G401 (cell line): ENCODE measurements at regions not wholly inside any gene's neighbourhood (a gene's known extent, or its start where the extent isn't known, plus 50 kb on each side); places are given as distances from the start of the nearest gene placed in this dataset.
"Not testable (repeated sequence)": the region's sequence is repeated elsewhere in the genome, so short reads cannot be mapped to it uniquely, and the experiment has no call there.

Source experiments
- DNase-seq: peaks from one replicate; pipeline ENCODE4 v3.0.0-alpha.2; 2015; ENCODE audit warnings: low spot score
- in situ Hi-C: cut with HindIII; loops from 2 replicates; pipeline ENCODE4 v1.10.0; 2016; ENCODE audit warnings: low sequenced_read_pairs, mixed read lengths

DNA sequence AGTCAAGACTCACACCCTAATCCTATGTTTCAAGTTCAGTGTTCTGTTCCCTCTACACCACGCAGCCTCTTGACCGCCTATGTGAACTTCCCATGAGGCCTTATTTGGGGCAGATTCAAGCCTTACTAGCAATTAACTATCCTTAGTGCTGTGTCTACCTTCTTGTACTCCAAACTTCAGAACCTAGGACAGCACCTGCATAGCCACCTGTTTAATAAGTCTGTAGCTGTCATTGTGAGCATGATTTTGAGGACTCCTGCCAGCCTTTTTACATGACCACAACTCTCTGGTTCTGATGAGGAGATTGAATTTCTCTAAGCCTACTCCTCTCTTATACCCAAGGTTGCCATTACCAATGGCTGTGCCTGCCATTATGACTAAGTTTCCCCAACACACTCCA, 50.8 kb upstream of the PCSK1 start:
- in situ Hi-C loops: no loop called here
- DNase-seq: no peak

GRCh38 chr5:96487859-96488258, 54.8 kb upstream of the PCSK1 start:
- DNase-seq: no peak
- in situ Hi-C loops: no loop called here

DNA sequence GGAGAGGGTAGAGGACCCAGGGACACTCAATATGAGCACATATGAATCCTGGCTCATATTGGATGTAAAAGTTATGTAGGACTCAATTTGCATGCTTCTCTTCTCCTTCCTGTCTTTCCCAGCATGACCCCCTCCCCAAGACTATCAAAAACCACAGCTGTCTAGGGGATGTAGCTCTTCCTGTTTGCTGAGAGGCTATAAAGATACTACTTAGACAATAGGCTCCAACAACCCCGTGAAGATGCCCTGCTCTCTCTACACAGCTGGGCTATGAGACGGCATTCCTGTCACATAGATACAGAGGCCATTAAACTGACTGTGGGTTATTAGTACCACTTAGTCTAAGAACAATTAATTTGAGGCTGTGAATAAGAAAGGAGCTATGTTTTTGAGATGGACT, 56.5 kb upstream of the PCSK1 start:
- DNase-seq: no peak
- in situ Hi-C loops: no loop called here

DNA sequence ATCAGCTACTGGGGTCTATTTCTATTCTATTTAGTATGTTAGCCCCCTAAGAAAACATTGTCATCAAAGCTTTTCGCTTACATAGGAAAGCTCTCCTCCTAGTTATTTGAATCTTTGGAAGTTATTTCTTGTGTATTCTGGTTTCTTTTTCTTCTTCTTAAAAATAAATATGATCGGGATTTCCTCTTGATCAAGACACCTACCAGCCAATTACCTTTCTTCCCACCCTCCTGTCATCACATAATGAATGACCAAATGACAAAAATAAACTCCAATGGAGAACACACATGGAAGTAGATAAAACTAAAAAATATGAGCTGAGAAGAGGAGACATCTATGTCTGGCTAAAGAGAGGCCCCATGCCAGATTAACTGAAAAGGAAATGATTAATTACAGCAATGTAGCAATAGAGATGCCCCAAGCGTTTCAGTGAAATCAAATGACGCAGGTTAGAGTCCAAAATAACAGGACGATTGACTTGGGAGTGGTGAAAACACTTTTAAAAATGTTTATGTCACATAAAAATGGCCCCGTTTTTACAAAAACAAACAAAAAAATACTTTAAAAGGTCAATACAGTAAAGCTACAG, 59.5 kb upstream of the PCSK1 start:
- no peak for DNase-seq
- in situ Hi-C loops: no loop called here

GRCh38 chr5:96493219-96493790, 60.3 kb upstream of the PCSK1 start:
- DNase-seq: no peak
- in situ Hi-C loops: no loop called here

DNA sequence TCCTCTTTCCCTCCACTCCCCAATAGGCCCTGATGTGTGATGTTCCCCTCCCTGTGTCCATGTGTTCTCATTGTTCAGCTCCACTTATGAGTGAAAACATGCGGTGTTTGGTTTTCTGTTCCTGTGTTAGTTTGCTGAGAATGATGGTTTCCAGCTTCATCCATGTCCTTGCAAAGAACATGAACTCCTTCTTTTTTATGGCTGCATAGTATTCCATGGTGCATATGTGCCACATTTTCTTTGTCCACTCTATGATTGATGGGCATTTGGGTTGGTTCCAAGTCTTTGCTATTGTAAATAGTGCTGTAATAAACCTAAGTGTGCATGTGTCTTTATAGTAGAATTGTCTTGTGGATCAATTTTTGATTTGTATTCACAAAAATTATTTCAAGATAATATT, 62.4 kb upstream of the PCSK1 start:
- DNase-seq, in situ Hi-C loops: not testable (repeated sequence)

DNA sequence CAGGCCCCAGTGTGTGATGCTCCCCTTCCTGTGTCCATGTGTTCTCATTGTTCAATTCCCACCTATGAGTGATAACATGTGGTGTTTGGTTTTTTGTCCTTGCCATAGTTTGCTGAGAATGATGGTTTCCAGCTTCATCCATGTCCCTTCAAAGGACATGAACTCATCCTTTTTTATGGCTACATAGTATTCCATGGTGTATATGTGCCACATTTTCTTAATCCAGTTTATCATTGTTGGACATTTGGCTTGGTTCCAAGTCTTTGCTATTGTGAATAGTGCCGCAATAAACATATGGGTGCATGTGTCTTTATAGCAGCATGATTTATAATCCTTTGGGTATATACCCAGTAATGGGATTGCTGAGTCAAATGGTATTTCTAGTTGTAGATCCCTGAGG, 64.0 kb upstream of the PCSK1 start:
- DNase-seq, in situ Hi-C loops: not testable (repeated sequence)

DNA sequence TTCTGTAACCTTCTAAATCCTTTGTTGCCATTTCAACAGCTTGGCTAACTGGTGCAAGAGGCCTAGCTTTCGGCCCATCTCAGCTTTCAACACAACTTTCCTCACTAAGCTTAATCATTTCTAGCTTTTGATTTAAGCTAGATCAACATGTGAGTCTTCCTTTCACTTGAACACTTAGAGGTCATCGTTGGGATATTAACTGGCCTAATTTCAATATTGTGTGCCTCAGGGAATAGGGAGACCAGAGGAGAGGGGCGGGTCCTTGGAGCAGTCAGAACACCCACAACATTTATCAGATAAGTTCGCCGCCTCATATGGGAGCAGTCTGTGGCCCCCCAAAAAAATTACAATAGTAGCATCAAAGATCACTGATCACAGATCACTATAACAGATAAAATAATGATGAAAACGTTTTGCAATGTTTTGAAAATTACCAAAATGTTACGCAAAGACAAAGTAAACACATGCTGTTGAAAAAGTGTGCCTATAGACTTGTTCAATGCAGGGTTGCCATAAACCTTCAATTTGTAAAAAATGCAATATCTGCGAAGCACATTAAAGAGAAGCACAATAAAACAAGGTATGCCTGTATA, 66.8 kb upstream of the PCSK1 start:
- in situ Hi-C loops: no loop called here
- no peak for DNase-seq

DNA sequence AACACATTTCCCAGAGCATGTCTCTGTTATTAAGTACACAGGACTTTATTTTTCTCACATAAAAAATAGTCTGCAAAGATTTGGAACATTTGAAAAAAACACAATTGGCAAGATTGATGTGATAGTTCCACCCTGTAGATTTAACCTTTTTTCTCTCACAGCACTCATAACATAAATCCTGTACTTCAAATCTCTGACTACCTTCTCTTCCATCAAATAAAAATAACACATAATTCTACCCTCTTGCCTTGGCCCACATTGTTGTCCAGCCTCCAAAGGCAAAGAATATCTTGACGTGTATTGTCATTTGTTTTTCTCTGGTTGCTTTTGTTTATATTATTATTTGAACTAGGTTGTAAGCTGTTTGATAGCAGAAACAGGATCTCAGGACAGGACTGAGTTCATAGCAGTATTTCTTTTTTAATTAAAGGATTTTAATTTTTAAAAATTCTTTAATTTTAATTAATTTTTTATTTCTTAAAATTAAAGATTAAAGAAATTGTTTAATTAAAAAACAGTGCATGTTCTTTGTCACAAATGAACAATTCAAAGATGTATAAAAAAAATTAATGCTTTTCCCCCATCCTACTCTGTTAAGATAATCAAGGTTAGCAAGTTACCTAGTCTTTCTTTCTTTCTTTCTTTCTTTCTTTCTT, 69.1 kb upstream of the PCSK1 start:
- in situ Hi-C loops: no loop called here
- DNase-seq: no peak

- in situ Hi-C loops: no loop called here
- no peak for DNase-seq
Observed at GRCh38 chr5:96503501-96504236, 70.6 kb upstream of the PCSK1 start.

- in situ Hi-C loops: no loop called here
Observed at GRCh38 chr5:96506376-96506775, 73.3 kb upstream of the PCSK1 start.

GRCh38 chr5:96506866-96507527, 73.9 kb upstream of the PCSK1 start:
- in situ Hi-C loops: no loop called here
- DNase-seq: no peak

More at GRCh38 chr5:96506376-96506775, 73.3 kb upstream of the PCSK1 start:
- no peak for DNase-seq

DNA sequence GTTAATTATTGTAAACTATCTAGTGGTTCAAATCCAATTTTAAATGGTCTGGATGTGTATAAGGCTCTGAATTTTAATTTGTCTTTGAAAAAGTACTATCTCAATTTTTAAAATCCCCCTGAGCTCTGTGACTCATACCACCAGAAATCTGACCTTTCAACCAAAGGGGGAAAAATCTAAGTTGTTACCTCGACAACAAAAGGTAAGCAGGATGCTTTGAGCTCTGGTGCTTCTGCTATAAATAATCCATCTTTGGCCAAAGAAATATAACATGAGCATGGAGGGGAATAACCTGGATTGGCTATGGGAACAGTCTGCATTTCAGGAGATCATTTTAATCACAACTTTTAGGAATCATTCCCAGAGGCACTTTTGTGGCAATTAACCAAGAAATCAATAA, 76.3 kb upstream of the PCSK1 start:
- in situ Hi-C loops: no loop called here
- DNase-seq: no peak

DNA sequence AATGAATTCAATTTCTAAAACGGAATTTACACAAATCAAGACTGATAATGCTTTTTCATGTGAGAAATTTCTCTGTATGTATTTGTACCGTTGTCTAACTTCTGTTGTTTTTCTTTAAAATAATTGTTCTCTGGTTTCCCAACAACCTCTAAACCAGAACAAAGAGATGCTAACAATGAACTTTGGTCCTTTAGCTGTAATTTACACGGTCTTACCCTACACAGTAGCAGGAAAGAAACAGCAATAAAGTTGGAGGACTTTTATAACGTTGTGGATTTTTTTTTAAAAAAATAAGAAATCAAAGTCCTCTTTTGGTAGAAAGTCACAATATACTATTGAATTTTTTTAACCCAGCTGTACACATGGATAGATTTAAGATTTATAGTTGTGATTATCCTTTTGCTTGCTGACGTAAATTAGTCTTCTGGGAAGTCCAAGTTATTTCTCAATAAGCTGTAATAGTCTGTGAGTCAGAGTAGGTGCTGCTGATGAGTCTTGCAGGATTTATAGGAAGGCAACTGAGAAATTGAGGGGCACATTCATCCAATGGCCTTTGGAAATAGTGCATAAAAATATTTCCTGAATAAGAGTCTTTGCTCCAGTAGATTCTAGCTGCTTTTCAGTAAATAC, 76.8 kb upstream of the PCSK1 start:
- DNase-seq: no peak
- in situ Hi-C loops: no loop called here

- in situ Hi-C loops: no loop called here
- no peak for DNase-seq
Observed at GRCh38 chr5:96516631-96517071, 83.6 kb upstream of the PCSK1 start.

DNA sequence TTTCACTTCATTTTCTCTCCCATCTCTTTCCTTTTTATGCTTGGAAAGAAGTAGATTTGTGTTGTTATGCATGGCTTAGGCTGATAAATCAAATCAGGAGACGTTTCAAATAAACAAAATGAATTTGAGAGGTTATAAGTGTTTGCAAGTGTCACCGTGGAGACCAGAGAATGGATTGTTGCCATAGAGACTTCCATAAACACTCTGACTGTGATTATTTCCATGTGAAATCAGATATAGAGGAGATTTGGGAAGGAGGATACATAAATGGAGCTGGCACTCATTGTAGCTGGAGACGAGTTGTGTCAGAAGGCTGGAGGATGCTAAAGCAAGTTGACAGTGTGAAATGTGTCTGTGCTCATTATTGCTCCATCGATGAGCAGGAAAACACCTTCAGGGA, 84.2 kb upstream of the PCSK1 start:
- DNase-seq: no peak
- in situ Hi-C loops: no loop called here

DNA sequence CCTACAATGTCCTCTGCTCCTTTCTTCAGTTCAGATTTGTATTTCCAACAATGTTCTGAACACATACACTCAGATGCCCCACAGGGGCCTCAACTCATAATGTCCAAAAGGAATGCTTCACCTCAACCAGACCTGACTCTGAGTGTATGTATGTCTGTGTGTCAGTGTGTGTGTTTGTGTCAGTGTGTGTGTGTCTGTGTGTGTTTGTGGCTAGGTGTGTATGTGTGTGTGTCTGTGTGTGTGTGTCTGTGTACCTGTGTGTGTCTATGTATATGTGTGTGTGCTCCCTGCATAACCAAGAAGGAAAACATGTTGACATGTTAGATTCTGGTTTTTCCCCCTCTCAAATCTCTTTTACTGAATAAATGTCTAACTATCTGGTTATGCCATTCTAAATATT, 87.3 kb upstream of the PCSK1 start:
- DNase-seq: no peak
- in situ Hi-C loops: no loop called here

DNA sequence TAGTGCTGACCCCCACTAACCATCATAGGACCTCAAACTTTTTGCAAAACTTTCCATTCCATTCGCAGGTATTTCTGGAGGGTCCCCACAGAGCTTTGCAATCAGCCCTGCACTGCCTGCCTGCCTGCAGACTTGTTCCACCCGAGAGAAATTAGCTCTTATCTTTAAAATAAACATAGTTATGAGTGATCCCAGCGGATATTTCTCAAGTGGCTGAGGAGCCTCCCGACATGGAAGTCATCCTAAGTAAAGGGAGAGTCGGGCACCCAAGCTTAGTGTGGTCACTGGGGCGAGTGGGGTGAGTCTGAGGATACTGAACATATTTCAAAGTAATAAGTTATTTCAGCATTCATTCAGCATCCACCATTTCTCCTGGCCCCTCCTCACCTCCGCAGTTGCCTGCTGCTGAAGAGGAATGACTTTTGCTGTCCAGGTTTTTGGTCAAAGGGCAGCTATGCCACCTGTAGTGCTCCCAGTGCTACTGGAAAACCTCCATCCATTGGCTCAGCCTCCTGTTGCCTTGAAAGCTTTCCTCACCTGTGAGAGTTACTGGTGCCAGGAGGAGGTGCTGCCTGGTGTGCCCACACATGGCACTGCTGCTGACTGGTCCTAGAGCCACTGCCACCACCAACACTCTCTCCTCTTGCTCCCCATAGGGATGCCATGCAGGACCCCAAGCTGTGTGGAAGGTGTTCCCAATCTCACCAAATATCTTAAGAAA, 89.7 kb upstream of the PCSK1 start:
- in situ Hi-C loops: no loop called here
- DNase-seq: no peak
